ENCODE measurements at regions not wholly inside any gene's neighbourhood (a gene's known extent, or its start where the extent isn't known, plus 50 kb on each side); places are given as distances from the start of the nearest gene placed in this dataset.

DNA sequence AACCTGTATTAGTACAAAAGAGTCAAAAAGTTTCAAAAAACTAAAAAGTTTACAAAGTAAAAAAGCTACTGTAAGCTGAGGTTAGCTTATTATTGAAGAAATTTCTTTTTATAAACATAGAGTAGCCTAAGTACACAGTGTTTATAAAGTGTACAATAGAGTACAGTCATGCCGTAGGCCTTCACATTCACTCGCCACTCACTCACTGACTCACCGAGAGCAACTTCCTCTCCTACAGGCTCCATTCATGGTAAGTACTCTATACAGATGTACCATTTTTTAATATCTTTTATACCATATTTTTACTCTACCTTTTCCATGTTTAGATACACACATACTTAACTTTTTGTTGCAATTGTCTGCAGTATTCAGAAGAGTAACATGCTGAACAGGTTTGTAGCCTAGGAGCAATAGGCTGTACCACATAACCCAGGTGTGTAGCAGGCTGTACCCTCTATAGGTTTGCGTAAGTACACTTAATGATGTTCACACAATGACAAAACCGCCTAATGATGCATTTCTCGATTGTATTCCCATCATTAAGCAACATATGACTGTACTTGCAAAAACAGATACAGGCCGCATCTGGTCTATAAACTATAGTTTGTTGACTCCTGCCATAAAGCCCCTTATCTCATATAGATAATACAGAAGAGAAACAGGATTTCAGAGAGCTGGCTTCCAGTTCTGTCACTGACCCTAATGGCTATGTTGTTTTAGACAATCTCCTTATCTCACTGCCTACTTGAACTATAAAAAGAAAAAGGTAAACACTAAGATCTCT lies 438.8 kb downstream of the HTR7 start:
- DNase-seq: no peak

DNA sequence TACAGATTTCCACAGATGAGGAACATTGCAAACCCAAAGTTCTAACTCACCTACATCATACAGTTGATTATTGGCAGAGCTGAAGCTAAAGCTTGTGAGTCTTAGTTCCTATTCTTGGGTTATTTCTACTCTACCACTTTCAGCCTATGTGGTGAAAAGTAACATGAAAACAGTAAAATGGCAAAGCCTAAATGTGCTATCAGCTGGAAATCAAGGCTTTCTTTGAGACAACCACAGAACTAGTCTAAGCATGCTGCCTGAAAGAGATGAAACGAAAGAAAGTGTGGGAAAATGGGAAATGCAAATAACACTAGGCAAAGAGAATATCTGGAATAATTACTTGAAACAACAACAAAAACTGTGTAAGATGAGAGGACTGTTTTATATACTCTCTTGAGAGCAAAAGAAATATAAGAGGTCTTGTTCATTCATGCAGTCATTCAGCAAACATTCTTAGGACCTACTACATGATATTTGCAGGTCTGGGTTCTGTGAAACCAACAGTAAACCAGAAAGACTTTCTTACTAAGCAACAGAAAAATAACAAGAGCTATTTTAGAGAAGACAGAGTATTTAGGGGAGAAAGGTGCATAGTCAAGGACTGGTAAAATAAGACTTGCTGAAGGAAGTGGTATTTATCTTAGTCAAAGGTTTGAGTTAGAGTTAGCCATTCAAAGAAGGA lies 437.1 kb downstream of the HTR7 start:
- no peak for DNase-seq

DNA sequence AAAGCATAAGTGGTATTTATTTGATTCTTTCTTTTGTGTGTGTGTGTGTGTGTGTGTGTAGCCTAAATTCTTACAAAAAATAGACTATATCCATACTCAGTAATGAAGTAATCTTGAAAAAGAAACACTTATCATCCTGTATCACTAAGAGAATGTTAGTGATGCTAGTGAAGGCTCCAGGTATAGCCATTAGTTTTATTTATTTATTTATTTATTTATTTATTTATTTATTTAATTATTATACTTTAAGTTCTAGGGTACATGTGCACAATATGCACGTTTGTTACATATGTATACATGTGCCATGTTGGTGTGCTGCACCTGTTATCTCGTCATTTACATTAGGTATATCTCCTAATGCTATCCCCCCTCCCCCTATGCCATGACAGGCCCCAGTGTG lies 436.0 kb downstream of the HTR7 start:
- DNase-seq: no peak

DNA sequence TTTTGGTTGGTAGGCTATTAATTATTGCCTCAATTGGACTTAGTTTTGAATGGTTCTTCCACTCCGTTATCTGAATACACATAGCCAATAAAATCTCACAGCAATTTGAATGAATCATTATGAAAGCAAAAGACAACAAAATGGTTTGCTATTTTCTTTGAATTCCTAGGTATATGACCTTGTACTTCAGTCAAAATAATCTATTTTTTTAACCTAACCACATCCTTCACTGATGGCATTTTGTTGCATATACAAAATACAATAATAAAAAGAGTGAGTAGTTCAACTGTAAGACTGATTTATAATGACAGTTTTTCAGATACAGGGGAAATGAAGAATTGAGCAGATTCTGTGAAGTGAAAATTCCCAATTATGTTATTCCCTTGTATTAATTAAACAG lies 433.1 kb downstream of the HTR7 start:
- no peak for DNase-seq

DNA sequence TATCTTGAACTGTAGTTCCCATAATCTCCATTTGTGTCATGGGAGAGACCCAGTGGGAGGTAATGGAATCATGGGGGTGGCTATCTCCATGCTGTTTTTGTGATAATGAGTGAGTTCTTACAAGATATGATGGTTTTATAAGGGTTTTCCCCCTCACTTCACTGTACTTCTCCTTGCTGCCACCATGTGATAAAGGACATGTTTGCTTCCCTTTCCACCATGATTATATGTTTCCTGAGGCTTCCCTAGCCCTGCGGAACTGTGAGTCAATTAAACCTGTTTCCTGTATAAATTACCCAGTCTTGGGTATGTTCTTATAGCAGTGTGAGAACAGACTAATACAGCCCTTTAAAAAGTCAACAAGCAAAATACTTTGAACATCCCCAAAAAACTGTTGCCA lies 427.7 kb downstream of the HTR7 start:
- no peak for DNase-seq

DNA sequence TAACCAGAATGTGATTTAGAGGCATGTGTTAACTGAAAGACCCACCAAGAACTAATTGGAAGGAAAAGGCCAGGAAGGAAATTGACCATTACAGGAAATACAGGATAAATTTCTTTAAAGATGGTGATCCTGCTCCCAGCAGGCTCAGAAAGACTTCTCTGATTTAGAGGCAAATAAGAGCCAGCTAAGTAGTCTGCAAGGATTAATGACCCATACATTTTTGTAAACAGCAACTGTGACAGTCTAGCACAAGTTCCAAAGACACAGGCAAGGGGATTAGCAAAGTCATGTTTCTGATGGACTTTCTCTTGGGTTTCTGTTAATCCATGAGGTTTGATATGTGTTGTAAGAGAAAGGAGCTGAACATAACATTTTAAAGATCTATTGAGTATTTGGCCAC lies 425.0 kb downstream of the HTR7 start:
- DNase-seq: no peak

DNA sequence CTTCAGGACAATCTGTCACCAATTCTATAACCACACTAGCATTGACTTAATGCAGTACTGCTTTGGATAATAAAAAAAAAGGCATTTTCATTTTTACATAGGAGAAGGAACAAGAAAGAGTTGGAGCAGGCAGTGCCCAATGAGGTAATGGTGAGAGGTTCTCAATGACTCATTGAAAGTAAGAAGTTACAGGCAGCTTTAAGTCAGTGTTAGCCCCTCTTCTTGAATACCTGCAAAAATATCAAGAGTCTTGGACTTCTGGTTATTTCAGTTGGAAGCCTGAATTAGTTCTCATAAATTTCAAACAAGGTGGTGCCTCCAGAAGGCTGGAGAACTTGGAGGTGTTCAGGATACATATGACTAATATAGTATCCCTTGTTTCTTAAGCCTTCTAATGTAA lies 422.5 kb downstream of the HTR7 start:
- no peak for DNase-seq

DNA sequence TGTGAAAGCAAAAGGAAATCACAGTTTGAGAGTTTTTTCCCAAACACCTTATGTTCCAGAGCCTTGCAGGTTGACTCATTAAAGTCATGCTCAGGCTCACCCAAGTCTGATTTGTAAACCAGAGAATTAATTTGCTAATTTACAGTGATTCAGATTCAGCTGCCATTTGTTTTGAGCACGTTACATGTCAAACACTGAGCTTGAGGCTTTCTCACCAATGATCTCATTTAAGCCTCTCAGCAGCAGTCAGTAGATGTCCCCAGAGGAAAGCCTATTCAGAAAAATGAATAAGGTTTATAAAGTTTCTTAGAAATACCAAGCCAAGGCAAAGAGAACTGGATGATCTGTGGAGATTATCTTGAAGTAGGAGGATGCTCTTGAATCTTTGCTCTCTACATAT lies 420.4 kb downstream of the HTR7 start:
- no peak for DNase-seq

DNA sequence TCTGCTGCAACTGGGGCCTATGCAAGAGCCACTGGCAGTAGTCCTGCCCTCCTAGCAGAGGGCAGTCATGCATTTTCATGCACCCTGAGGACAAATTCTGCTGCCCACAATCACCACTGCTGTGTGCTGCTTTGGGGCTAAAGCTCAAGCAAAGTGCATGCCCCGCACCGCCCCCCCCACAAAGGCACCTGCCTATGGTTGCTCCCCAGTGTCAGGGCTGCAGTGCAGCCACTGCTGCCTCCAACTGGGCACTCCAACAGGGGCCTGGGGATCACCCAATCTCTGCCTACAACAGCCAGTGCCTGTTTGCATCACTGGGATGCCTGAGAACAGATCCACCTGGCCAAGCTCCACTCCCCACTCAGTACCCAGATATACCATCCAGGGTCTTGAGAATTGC lies 417.0 kb downstream of the HTR7 start:
- no peak for DNase-seq

DNA sequence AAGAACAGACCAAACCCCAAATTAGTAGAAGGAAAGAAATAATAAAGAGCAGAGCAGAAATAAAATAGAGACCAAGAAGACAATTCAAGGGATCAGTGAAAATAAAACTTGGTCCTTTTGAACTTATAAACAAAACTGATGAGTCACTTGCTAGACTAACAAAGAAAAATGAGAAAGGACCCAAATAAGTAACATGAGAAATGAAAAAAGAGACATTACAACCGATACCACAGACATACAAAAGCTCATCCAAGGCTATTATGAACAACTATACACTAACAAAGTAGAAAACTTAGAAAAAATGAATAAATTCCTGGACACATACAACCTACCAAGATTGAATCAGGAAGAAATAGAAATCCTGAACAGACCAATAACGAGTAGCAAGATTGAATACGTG lies 414.5 kb downstream of the HTR7 start:
- no peak for DNase-seq

DNA sequence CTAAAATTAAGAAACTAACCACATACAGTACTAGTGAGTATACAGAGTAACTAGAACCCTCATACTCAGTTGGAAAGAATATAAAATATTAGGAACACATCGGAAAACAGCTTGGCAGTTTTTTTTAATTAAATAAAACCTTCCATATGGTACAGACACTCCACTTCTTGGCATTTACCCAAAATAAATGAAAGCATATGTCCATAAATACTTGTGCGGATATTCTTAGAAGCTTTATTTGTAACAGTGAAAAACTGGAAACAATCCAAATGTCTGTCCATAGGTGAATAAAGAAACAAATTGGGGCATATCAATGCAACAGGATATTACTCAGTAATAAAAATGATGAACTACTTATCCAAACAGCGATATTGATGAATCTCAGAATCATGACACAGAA lies 410.0 kb downstream of the HTR7 start:
- no peak for DNase-seq

DNA sequence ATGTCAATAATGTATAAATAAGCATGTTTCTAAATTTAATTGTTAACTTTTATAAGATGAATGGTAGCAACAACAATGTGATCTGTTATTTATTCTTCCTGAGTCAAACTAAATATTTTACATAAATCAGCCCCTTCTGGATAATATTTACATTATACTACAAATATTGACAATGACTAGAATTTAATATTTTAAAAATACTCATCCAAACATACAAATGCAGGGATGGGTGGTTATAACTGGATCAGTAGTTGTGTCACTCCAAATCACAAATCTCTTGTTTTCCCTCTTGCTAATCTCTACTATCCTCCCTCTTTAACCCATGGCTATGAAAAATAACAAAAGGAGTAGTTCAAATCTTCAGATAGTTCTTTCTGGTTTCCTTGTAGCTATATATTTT lies 407.0 kb downstream of the HTR7 start:
- no peak for DNase-seq

DNA sequence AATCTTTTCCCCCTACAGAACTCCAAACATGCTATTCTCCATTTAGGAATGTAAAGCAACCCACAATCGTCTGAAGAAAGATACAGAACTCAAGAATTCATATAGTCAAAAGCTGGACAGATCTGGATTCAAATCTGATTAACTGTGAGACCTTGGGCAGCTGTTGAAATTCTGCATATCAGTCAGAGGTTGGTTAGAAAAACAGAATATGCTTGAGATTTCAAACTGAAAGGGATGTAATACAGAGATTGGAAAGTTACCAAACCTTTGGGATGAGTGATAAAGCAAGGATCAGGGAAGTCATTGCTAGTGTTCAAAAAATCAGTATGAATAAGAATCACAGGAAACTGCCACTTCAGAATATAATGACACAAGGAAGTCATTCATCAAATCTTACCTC lies 406.6 kb downstream of the HTR7 start:
- DNase-seq: no peak

DNA sequence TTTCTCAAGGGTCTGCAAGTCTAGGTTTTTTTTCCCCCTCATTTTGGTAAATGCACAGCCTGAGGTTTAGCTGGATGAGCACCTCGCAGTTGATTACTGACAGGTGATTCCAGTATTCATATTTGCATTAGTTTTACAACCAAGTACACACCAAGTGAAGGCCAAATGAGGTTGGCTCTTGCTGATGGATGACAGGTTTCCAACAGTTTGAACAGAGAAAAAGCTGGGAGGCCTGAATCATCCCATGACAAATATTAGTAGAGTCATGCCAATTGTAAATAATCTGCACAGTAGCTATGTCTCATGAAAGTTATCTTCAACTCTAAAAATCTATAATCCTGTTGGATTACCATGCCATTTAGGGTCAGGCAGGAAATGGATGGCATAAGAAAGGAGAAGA lies 399.8 kb downstream of the HTR7 start:
- no peak for DNase-seq

DNA sequence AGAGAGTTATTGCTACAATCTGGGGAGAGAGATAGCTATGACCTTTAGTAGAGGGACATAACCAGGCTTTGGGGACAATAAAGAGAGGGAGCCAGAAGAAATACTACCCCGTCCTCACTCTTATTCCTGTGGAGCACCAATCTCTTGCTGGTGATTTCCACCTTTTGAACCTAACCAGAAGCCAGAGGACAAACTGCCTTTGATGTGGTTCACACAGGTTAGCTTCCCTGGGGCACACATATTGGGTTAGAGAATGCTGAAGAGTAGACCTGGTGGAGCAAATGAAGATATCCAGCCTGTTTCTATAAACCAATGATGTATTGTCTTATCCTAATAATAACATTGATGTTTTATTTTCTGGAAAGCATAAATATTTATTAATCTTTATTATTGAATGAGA lies 399.3 kb downstream of the HTR7 start:
- DNase-seq: no peak

DNA sequence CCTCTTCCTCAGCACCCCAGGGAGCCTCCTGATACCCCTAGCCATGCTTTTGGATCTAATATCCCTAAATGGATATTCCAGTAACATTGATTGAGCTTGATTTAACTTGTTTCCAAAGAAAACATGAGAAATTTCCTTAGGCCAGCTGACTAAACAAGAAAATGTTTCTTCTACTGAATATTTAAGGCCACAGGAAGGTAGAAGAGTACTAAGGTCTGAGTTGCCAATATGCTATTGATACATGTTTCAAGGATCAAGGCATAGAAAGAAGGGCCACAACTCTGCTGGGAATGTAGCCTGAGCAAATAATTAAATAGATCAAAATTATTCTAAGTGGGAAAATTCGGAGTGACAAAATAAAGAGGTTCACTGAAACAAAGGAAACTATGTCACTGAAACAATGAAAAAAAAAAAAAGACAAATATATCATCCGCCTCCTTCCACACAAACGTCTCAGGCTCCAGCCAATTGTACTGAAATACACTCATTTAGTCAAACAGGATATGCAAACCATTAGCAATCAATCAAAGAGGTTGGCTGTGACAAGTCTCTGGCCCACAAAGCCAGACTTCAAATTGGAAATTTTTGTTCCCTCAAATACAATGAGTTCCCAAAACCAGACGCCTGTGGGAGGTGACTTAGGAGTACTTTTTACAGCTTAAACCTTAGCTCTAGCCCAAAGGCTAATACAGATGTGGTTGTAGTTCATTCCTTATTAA lies 396.2 kb downstream of the HTR7 start:
- no peak for DNase-seq

DNA sequence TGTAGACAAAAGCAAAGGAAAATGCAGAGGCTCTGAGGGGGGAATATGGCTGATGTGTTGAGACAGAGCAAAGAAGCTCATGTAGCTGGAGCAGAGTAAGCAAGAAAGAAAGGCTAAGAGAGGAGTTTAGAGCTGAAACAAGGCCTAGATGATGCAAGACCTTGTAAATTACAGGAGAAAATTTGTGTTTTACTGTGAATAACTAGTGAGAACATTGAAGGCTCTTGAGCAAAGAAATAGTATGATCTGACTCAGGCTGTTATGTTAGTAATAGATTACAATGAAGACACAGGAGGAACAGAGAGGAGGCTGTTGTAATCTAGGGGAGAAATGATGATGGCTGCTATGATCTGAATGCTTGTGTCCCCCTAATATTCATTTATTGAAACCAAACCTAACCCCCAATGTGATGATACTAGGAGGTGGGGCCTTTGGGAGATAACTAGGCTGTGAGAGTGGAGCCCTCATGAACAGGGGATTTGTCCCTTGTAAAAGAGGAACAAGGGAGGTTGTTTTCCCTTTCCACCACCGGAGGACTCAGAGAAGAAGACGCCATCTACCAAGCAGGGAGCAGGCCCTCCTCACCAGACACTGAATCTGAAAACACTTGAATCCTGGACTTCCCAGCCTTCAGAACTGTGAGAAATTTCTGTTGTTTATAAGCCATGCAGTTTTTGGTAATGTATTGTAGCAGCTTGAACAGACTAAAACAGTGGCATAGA lies 394.9 kb downstream of the HTR7 start:
- DNase-seq: no peak

DNA sequence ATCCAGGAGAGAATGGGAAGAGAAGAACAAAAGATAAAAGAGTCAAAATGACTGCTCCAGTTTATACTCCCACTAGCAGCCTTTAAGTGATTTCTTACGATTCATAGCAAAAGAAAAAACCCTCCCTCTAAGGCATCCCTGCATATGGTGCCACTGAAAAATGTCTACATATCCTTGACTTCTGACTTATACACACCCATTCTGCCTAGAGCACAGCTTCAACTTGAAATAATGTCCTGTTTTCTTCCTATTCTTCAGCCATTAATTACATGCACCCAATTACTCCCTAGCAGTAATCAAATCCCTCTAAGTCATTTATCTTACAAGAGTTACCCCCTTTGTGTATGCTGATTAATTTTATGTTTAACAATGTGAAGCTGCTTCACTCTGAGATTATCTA lies 393.5 kb downstream of the HTR7 start:
- DNase-seq: no peak

DNA sequence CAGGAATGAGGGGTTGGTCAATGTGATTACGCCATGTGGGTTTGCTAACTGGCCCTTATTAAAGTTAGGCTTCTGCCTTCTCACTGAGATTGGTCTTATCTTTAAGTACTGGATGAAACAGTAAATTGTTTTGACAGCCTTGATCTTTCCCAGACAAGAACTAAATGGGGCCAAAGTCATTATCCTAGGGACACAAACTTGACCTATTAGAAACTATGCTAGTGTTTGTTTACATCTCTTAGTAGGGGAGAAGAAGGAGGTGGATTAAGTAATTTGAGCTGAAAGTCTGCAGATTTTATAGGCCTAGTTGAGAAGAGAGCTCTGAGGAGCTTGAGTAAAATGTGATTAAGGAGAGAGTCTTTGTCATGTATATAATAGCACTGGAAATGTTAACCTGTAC lies 386.9 kb downstream of the HTR7 start:
- DNase-seq: no peak

DNA sequence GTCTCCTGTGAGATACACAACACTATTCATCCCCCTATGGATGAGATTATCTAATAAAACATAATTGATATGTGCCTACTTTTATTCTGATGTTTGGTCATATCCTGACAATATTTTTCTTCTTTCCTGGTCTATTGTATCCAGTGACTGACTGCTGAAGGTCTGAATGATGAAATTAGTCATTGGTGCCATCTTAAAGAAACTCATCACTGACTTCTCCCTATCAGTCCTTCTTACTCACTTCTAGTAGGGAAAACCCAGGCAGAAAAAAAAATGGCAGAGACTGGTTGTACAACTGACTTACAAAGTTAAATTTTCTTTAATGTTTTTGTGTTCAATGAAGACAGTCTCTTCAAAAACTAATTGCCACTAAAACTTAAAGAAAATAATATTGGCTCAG lies 377.4 kb downstream of the HTR7 start:
- DNase-seq: no peak

DNA sequence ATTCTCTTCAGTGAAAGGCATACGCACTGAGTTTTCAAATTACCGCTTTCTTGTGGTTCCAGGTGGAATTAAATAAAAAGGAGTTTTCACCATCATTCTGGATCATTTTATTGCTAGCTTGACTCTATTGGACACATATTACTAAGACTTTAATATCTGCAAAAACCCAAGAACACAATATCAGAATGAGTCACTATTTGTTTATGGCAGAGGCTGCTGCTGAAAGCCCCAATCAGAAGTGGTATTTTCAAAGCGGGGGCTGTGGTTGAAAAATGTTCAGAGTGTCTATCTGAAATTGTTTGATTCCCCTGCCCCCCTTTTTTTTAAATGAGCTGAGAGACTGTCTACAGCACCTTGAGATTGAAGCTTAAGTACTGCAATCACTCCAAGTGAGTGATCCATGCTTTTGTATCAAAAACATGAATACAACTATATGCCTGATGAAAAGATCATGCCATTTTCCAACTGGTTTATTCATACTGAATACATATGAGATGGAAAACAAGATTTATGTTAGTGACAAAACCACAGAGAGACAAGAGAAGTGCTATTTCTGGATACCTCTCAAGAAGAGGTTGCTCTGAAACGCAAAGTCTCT lies 376.4 kb downstream of the HTR7 start:
- DNase-seq: no peak

DNA sequence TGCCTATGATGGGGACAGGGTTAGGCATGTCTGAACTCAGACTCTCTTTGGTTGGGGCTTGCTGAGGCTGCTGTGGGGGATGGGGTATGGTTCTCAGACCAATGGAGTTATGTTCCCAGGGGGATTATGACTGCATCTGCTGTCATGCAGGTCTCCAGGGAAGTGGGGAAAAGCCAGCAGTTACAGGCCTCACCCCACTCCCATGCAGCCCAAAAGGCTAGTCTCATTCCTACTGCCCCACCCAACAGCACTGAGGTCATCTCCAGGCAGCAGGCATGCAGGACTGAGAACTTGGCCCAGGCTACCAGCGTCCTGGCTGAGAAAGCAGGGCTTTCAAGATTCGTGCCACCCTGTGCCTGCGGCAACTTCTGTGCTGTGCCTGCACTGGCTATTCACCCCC lies 373.3 kb downstream of the HTR7 start:
- DNase-seq: no peak

DNA sequence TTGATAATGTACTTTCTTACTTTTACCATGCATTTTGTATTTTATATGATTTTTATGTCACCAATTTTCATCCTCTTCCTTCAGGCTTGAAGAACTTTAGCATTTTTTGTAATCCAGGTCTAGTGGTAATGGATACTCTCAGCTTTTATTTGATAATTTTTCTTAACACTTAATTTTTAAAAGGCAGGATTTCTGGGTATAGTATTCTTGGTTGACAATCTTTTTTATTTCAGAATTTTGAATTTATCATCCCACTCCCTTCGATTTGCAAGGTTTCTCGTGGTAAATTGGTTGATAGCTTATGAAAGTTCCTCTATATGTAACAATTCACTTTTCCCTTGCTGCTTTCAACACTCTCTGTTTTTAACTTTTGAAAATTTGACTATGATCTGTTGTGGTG lies 363.7 kb downstream of the HTR7 start:
- DNase-seq: no peak

Measured in activated naive CD4-positive, alpha-beta T cell treated with anti-CD3 and anti-CD28 coated beads, Interleukin-2, amount 50 U/mL, for 16 hours (primary cell).